Activated CD8-positive, alpha-beta memory T cell treated with anti-CD3 and anti-CD28 coated beads for 48 hours (primary cell): ENCODE measurements at regions not wholly inside any gene's neighbourhood (a gene's known extent, or its start where the extent isn't known, plus 50 kb on each side); places are given as distances from the start of the nearest gene placed in this dataset.

Experiments
- DNase-seq, 3 experiments: peaks; one replicate each; pipeline ENCODE4 v3.0.0-alpha.2; 2020; ENCODE audit warnings: low read depth in 2 of 3, low spot score in 2 of 3

GRCh38 chr10:78264361-78264760 lies 230.7 kb downstream of the RPS24 start:
- no peak for DNase-seq

DNA sequence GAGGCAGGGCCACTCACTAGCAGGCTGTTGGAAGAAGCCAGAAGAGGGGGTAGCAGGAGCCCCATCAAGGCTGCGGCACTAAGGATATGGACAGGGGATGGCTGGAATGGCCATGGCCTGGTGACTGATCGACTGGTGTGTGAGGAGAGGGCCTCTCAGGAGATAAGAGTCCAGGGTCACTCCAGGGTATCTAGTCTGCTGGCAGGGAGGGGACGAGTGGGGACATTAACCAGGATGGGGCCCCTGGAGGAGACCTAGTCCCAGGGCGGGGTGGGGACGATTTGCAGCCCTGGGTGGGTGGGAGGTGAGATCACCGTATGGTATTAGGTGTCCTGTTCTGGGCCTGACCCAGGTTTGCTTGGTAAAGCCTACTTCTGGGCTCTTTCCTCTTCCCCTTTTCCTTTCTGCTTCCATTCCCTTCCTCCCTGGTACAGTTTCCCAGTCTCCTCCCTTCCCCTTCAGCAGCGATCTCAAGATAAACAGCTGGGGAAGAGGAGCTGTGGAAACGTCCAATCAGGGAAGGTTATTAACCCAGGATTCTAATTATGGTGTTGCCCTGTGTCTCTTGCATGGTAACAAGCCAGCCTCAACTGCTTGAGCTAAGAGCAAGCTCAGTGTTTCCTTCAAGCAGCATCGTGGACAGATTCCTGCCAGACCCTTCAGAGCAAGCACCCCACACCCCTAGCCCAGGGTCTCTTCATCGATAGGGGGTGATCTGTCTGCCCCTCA lies 233.2 kb downstream of the RPS24 start:
- no peak for DNase-seq

DNA sequence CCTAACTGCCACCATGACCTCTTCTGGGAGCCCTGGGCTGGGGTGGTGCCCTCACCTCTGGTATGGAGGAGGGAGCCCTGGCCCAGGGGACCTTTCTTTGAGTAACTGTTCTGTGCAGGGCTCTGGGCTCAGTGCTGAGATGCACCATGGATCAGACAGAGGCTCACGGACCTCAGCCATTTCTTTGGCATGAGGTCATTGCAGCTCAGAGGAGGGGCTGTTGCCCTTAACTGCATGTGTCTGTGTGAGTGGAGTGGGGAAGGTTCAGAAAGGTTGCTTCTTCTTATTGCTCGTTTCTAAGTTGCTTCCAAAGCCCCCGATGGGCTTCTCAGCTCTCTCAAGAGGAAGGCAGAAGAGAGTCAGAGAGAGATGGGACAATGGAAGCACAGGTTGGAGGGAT lies 233.9 kb downstream of the RPS24 start:
- no peak for DNase-seq

GRCh38 chr10:78269060-78269459 lies 235.4 kb downstream of the RPS24 start:
- no peak for DNase-seq

DNA sequence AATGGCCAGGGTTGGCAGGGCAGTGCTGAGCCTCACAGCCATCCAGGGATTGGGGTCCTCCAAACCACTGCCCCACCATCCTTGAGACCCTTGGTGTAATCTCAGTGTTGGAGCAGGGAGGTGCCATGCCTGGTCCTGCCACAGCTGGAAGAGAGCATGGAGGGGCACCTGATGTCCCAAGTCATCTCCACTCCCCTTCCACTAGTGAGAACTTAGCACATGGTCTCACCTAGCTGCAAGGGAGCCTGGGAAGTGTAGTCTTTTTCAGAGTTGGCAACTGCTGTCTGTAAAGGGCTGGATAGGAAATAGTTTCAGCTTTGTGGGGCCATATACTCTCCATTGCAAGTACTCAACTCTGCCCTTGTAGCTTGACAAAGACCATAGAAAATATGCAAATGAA lies 238.7 kb downstream of the RPS24 start:
- no peak for DNase-seq

DNA sequence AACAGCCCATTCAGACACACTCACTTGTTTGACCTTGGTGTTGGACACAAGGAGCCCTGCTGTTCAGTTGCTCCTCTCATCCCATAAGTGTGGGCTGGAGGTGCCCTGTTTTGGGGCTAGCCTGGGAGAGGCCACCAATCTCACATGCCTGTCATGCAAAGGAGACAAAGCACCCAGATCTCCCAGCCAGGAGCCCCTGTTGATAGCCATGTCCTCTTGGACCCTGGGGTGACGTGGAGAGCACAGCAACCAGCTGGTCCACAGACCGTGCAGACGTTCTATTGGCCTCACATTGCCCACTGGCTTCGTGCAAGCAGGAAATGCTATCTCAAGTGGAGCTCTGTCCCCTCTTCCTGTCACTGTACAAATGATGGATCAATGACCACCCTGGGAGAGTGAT lies 240.8 kb downstream of the RPS24 start:
- no peak for DNase-seq

GRCh38 chr10:78276139-78276538 lies 242.5 kb downstream of the RPS24 start:
- DNase-seq: no peak

DNA sequence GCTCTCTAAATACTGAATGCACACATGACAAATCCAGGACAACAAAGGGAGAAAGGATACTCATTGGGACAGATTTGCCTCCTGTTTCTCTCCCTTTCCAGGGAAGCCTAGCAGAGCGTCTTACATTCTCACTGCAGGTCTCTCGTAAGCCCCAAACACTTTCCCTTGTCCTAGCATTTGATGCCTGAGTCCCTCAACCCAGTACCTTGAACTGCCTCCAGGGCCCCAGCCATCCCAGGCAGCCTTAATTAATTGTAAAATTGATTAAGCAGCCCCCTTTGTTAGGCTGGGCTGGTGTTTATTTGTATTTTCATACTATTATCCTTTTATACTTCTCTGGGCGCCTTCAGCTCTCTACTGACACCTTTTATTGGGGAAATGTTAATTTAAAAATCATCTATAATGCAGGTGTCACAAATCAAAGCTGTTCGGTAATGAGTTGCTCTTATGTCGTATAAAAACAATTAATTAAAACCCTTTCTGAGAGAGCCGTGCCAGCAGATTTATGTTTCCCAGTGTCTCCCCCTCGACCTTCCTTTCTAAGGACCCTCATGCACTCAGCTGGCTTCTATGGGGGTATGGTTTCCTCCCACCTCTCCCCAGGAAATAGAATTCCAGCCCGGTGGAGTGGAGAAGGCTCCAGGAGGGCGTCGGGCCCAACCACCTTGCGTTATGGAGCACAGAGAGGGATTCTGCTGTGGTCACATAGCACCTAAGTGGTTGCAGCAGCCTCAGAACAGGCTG lies 243.8 kb downstream of the RPS24 start:
- no peak for DNase-seq

GRCh38 chr10:78278058-78278404 lies 244.4 kb downstream of the RPS24 start:
- no peak for DNase-seq

DNA sequence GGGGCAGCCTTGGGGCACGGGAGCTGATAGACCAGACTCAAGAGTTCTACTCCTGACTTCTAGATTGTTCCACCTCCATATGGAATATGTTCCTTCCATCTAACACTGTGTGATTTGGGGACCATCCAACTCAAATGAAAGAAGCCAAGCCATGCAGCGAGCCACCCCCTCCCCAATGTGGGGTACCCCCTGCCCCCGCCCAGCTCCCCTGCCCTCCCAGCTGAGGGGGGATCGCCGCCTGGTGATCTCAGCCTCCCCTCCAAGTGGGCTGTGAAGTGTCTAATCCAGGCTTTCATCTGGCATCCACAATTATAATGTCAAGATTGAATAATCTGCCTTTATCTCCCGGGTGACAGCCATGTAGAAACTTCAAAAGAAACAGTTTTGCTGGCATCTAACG lies 246.1 kb downstream of the RPS24 start:
- DNase-seq: no peak

DNA sequence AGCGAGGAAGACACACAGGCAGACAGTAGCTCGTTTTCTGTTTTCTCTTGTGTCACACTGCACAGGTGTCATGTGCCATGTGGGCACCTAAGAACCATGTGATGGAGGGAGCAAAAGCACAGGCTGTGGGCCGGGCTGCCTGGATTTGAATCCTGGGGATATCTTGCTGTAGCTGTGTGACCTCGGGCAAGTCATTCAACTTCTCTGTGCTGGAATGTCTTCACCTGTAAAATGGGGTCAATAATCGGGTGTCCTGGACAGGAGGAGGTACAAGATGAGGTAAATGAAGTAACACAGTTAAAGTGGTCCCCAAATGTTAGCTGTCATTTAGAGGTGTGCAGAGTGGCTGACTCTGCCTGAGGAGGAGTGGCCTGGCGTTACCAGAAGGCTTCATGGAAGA lies 246.9 kb downstream of the RPS24 start:
- no peak for DNase-seq

DNA sequence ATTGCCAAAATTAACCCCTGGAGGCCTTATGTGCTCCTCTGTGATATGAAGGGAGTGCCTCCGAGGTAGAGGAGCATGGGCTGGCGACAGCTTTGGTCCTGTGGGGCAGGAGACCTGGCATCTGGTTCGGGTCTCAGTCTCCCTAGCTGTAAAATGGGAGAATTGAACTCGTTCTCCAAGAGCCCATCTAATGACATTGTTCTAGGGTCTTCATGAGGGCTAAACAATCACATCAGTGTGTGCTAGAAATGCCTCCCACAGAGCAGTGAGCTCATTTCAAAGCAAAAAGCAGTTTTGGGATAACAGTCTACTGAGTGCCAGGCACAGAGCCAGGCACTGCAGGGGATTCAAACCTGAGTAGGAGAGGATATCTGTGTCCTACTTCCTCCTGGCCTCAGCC lies 248.0 kb downstream of the RPS24 start:
- no peak for DNase-seq

DNA sequence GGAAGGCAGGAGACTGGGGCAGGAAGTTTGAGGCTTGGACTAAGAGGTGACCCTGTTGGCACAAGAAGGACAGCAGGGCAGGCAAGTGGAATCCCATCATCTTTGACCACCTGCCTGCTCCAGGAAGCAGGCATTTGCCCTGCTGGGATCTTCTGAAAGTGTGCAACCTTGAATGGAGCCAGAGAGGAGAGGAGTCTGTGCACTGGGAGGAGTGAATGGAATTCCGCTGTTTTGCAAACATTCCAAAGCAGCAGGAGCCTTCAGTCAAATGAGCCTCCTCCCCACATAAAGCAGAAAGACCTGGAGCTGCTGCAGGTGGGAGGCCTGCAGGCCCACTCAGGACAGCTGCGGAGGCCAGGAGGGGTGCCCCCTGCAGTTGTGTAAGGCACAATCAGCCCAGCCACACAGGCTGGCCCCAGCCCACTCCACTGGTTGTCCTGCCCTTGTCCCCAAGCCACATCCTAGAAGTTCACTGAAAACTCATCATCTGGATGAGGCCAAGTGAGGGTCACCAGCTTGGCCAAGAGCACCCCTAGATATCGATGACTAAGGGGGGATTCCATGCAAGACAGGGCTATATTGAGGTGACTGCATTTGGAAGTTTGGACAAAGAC lies 249.5 kb downstream of the RPS24 start:
- DNase-seq: no peak

GRCh38 chr10:78284381-78284780 lies 250.7 kb downstream of the RPS24 start:
- no peak for DNase-seq

DNA sequence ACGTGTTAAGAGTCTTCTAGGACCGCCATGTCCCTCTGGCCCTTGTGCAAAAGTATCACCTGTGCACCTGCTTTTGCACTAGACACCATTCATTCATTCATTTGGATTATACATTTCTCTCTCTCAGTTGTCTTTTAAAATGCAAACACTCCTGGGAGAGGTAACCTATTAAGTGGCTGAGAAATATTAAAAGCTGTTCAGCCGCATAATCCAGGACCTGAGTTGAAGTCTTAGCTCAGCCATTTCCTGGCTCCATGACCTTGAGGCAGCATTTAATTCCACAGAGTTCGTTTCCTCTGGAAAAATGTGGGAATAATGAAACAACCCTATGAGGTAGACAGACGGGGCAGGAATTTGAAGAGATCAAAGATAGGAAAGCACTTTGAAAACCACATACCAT lies 251.6 kb downstream of the RPS24 start:
- DNase-seq: no peak

- DNase-seq: no peak
Measured at GRCh38 chr10:78286186-78286585, 252.5 kb downstream of the RPS24 start.

DNA sequence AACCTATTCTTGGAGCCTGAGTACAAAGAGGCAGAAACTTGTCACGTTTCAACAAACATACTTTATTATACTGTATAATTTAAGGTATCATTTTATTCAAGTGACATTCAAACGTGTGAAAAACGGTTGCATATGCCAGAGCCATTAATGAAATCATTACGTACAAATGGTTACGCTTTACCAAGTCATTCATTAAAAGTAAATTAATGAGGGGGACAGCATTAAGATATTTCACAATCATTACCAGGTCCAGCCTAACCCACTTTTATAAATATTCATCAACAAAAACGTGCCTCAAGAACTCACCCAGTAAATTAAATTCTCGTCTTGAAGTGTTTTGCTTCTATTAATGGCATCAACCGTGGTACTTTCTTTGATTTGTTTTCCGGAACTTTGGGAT lies 253.0 kb downstream of the RPS24 start:
- no peak for DNase-seq

DNA sequence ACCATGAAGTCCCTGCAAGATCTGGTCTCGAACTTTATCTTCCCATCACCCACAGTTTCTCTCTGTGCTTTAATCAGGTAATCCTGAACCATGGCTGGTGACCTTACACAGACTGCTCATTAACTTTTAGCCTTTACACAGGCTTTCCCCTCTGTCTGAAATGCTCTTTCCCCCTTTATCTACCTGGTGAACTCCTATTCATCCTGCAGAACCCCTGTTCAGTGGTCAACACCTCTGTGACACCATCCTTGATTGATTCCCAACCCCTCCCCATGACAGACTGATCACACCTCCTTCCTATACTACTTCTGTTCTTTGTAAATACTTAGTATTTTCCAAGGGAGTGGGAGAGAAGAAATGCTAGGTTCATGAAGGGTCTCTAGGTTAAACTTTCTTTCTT lies 254.0 kb downstream of the RPS24 start:
- DNase-seq: no peak

DNA sequence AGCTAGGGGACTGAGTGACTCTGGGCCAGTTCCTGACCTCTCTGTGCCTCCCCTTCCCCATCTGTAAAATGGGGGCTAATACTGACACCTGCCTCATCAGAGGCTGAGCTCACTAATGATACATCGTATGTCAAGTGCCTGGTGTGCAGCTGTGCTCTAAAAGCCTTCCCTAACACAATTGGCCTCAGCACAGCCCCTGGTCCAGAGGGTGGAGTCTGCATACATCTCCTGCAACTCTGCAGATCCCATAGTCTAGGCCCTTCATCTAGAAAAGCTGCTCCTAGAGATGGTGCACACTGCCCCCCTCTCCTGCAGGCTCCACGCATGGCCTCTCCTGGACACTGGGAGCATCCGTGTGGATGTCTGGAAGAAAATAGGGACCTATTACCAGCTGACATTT lies 255.0 kb downstream of the RPS24 start:
- no peak for DNase-seq

GRCh38 chr10:78290131-78290750 lies 256.6 kb downstream of the RPS24 start:
- DNase-seq: no peak

GRCh38 chr10:78291722-78292121 lies 258.1 kb downstream of the RPS24 start:
- DNase-seq: no peak
